ENCODE measurements at regions not wholly inside any gene's neighbourhood (a gene's known extent, or its start where the extent isn't known, plus 50 kb on each side); places are given as distances from the start of the nearest gene placed in this dataset.

DNA sequence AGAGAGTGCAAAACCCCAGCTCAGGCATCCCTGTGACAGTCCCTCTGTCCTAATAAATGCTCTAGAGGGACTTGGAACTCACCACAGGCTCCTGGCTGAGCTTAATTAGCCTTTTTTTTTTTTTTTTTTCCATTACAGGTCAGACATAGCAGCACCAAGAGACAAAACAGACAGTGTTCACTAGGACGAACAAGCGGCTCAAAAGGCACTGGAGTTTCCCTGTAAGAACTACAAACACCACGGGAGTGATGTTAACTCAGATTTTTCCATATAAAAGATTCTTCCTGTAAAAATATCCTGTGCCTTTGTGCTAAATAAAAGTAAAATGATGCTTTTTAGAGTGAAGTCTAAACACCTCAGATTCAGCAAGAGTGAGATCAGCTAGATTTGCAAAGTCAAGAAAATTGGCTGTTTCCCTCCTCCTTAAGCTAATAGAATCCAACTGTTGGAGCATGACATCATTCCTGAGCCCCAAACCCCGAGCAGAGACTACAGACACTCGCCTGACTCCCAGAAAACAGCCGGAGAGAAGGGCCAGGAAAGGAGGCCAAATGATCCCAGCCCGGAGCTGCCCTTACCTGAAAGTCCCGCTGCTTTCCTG, 101.0 kb upstream of the AKIP1 start:
- Histone ChIP-seq H3K9ac (ENCODE audit: low read length) (peak overlapping the region; percentile 70), H3K4me1 (ENCODE audit: control insufficient read depth, insufficient read depth, low read length) (peaks cover 70% of the 10 kb centered on the region), H3K4me3 (ENCODE audit: low read depth, low read length) (peak overlapping the region; percentile 68), H3K27me3 (ENCODE audit: control insufficient read depth, insufficient read depth, low read length) (no peaks in the 10 kb centered on the region), H3K36me3 (ENCODE audit: control insufficient read depth, insufficient read depth, low read length) (no peaks in the 10 kb centered on the region), H3K27ac (ENCODE audit: low read depth, low read length) (peak overlapping the region; percentile 16; the same call in 1 of the 2 replicates), H3K9me3 (ENCODE audit: control insufficient read depth, insufficient read depth, low read depth, low read length) (no peaks in the 10 kb centered on the region)

DNA sequence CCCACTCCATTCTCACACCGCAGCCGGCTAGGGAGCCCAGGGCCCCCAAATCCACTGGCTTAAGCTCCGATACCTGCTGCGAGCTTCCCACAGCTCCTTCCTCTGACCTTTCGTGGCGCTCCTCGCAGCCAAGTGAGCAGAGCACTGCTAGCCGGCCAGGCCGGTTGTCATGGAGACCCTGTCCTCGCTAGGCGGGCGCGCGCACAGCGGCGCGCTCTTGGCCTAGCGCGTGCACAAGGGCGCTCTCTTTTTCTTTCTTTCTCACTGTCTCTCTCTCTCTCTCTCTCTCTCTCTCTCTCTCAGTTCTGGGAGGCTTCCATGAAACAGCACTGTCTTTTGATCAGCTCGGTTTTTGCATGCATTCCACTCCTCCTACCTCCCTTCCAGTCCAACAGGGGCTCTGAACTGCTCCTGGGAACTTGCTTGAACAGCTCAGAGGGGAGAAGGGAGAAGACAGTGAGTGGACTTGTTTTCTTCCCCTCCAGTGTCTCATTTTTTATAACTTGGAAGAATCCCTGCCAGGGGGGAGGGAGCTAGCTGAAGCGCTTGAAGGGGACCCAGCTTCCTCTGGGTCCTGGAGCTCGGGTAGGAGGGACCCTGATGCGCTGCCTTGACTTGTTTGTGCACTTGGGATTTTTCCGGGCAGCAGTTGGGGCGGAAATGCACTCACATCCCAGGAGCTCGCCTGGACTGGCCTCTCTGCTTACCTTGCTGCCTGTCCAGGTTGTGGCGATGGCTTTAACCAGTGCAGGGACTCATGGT, 100.3 kb upstream of the AKIP1 start:
- Histone ChIP-seq H3K27me3 (ENCODE audit: control insufficient read depth, insufficient read depth, low read length) (no peaks in the 10 kb centered on the region), H3K9ac (ENCODE audit: low read length) (peak overlapping the region; percentile 70), H3K36me3 (ENCODE audit: control insufficient read depth, insufficient read depth, low read length) (no peaks in the 10 kb centered on the region), H3K4me1 (ENCODE audit: control insufficient read depth, insufficient read depth, low read length) (peaks cover 77% of the 10 kb centered on the region), H3K9me3 (ENCODE audit: control insufficient read depth, insufficient read depth, low read depth, low read length) (no peaks in the 10 kb centered on the region), H3K4me3 (ENCODE audit: low read depth, low read length) (peak overlapping the region; percentile 68), H3K27ac (ENCODE audit: low read depth, low read length) (peak overlapping the region; percentile 16; the same call in 1 of the 2 replicates)

DNA sequence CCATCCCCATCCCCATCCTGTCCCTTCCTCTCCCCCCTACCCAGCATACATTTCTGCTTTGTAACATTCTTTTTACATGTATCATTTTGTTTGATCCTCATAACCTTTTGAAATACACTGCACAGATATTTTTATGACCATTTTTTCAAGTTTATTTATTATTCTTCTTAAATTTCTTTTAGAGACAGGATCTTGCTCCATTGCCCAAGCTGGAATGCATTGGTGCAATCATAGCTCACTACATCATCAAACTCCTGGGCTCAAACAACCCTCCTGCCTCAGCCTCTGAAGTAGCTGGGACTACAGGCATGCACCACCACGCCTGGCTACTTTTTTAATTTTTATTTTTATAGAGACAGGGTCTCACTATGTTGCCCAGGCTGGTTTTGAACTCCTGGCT, 99.4 kb upstream of the AKIP1 start:
- H3K9ac ChIP-seq (ENCODE audit: low read length), result no peak overlapping the region
- H3K4me3 ChIP-seq (ENCODE audit: low read depth, low read length), result no peak overlapping the region
- H3K9me3 ChIP-seq (ENCODE audit: control insufficient read depth, insufficient read depth, low read depth, low read length), result no peaks in the 10 kb centered on the region
- no peaks in the 10 kb centered on the region for H3K36me3 ChIP-seq (ENCODE audit: control insufficient read depth, insufficient read depth, low read length)
- H3K27ac ChIP-seq (ENCODE audit: low read depth, low read length), result no peak overlapping the region
- no peaks in the 10 kb centered on the region for H3K27me3 ChIP-seq (ENCODE audit: control insufficient read depth, insufficient read depth, low read length)
- H3K4me1 ChIP-seq (ENCODE audit: control insufficient read depth, insufficient read depth, low read length), result peaks cover 68% of the 10 kb centered on the region

DNA sequence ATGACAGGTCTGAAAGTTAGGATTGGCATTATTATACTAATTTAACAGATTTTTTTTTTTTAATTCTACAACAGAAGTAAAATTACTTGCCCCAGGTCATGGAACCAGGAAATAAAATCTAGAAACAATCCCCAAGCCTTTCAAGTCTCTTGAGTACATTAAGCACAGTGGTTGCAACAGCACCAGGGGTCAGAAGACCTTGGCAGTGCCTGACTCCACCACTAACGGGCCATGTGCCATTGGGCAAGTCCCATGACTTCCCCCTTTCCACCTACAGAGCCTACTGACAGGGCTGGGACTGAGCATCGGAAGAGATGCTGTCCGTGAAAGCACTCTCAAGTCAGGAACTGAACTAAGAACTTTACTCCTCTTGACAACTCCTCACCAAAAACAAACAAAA, 98.6 kb upstream of the AKIP1 start:
- peaks cover 61% of the 10 kb centered on the region for H3K4me1 ChIP-seq (ENCODE audit: control insufficient read depth, insufficient read depth, low read length)
- peaks cover 3% of the 10 kb centered on the region; the same call in 1 of the 2 replicates for H3K9me3 ChIP-seq (ENCODE audit: control insufficient read depth, insufficient read depth, low read depth, low read length)
- no peaks in the 10 kb centered on the region for H3K27me3 ChIP-seq (ENCODE audit: control insufficient read depth, insufficient read depth, low read length)
- no peaks in the 10 kb centered on the region for H3K36me3 ChIP-seq (ENCODE audit: control insufficient read depth, insufficient read depth, low read length)
- no peak overlapping the region for H3K27ac ChIP-seq (ENCODE audit: low read depth, low read length)
- H3K4me3 ChIP-seq (ENCODE audit: low read depth, low read length), result no peak overlapping the region
- no peak overlapping the region for H3K9ac ChIP-seq (ENCODE audit: low read length)

DNA sequence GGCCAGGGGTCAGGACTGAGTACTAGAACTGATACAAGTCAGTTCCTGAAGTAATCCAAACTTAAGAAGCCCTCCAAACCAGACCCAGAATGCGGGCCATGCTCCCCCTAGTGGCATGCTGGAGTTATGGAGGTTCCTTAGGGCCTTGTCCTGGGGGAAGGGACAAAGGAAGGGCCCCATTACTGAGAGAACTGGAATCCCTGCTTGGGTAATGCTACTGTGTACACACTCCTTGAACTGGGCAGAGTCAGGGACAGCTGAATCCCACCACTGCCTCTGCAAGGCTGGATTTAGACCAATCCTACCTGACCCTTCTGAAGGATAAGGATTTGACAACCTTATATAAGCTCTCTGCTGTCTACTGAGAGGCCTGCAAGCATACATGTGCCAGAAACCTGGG, 97.3 kb upstream of the AKIP1 start:
- peak overlapping the region; percentile 44; the same call in 1 of the 2 replicates for H3K27ac ChIP-seq (ENCODE audit: low read depth, low read length)
- H3K36me3 ChIP-seq (ENCODE audit: control insufficient read depth, insufficient read depth, low read length), result no peaks in the 10 kb centered on the region
- H3K4me1 ChIP-seq (ENCODE audit: control insufficient read depth, insufficient read depth, low read length), result peaks cover 57% of the 10 kb centered on the region
- H3K9ac ChIP-seq (ENCODE audit: low read length), result peak overlapping the region; percentile 62
- H3K9me3 ChIP-seq (ENCODE audit: control insufficient read depth, insufficient read depth, low read depth, low read length), result peaks cover 4% of the 10 kb centered on the region; the same call in 1 of the 2 replicates
- no peaks in the 10 kb centered on the region for H3K27me3 ChIP-seq (ENCODE audit: control insufficient read depth, insufficient read depth, low read length)
- H3K4me3 ChIP-seq (ENCODE audit: low read depth, low read length), result no peak overlapping the region

DNA sequence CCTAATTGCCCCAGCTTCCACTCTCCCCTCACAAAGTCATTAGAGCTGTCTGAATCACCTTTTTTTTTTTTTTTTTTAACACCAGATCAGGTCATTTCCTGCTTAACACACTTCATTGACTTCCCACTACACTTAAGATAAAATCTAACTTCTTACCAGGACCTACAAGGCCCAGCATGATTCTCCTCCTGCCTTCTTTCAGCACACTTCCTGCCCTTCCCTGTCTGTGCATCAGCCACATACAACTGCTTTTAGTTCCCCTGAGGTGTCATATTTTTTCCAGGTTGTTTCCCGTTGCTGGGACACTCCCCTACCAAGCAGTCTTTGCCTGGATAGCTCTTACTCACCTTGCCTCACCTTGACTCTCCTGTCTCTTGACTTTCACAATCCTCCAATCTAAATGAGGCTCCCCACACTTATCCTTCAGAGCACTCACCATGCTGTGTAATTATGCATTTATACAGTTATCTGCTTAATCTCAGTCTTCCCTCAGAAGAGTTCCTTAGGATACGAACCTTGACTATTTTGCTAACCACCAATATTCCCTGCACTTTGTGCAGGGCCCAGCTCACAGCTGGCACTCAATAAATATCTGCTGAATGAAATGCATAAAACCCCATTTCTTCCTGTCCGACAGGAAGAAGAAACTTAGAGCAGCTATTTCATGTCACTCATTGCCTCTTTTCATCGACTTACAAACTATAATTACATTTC, 96.6 kb upstream of the AKIP1 start:
- H3K4me3 ChIP-seq (ENCODE audit: low read depth, low read length), result no peak overlapping the region

DNA sequence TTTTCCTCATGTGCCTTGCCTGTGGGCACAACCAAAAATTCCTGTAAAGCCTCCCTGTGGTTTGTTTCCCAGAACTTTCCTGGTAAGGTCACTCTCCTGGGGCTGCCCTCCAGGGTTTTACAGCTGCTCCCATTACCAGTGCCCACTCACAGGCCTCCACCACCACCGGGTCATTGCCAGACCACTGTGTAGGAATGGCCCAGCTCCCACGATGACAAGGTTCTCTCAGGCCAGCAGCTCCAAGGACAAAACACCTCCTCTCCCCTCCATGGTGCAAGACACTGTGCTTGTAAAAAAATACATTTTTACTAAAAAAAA, 96.1 kb upstream of the AKIP1 start:
- Histone ChIP-seq H3K36me3 (ENCODE audit: control insufficient read depth, insufficient read depth, low read length) (no peaks in the 10 kb centered on the region), H3K27ac (ENCODE audit: low read depth, low read length) (peak overlapping the region; percentile 2; the same call in 1 of the 2 replicates), H3K9me3 (ENCODE audit: control insufficient read depth, insufficient read depth, low read depth, low read length) (peaks cover 4% of the 10 kb centered on the region; the same call in 1 of the 2 replicates), H3K4me1 (ENCODE audit: control insufficient read depth, insufficient read depth, low read length) (peaks cover 45% of the 10 kb centered on the region), H3K27me3 (ENCODE audit: control insufficient read depth, insufficient read depth, low read length) (no peaks in the 10 kb centered on the region), H3K4me3 (ENCODE audit: low read depth, low read length) (no peak overlapping the region), H3K9ac (ENCODE audit: low read length) (no peak overlapping the region)

More for the DNA sequence above, 96.6 kb upstream of the AKIP1 start:
- Histone ChIP-seq H3K4me1 (ENCODE audit: control insufficient read depth, insufficient read depth, low read length) (peaks cover 50% of the 10 kb centered on the region), H3K36me3 (ENCODE audit: control insufficient read depth, insufficient read depth, low read length) (no peaks in the 10 kb centered on the region), H3K9me3 (ENCODE audit: control insufficient read depth, insufficient read depth, low read depth, low read length) (peaks cover 4% of the 10 kb centered on the region; the same call in 1 of the 2 replicates), H3K27ac (ENCODE audit: low read depth, low read length) (peak overlapping the region; percentile 44; the same call in 1 of the 2 replicates), H3K27me3 (ENCODE audit: control insufficient read depth, insufficient read depth, low read length) (no peaks in the 10 kb centered on the region), H3K9ac (ENCODE audit: low read length) (peak overlapping the region; percentile 36)

DNA sequence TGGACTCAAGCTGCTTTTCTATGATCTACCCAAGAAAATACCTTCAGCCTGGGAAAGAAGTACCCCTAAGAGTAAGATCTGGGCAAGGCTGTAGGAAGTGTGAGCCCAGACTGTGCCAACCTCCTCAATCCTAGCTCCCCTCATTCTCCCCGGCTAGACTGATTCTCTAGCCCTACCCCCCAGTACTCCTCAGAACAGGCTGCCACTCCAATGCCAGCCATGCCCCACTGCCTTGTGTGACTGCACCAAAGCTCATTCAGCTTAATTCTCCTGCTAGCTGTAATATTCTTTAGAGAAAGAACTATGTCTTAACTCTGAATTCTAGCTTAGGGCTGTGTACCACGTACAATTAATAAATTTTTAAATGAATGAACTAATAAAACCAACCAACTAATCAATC, 92.6 kb upstream of the AKIP1 start:
- Histone ChIP-seq H3K4me1 (ENCODE audit: control insufficient read depth, insufficient read depth, low read length) (peaks cover 33% of the 10 kb centered on the region), H3K27me3 (ENCODE audit: control insufficient read depth, insufficient read depth, low read length) (no peaks in the 10 kb centered on the region), H3K27ac (ENCODE audit: low read depth, low read length) (no peak overlapping the region), H3K4me3 (ENCODE audit: low read depth, low read length) (no peak overlapping the region), H3K9ac (ENCODE audit: low read length) (no peak overlapping the region), H3K36me3 (ENCODE audit: control insufficient read depth, insufficient read depth, low read length) (no peaks in the 10 kb centered on the region), H3K9me3 (ENCODE audit: control insufficient read depth, insufficient read depth, low read depth, low read length) (peaks cover 4% of the 10 kb centered on the region; the same call in 1 of the 2 replicates)

DNA sequence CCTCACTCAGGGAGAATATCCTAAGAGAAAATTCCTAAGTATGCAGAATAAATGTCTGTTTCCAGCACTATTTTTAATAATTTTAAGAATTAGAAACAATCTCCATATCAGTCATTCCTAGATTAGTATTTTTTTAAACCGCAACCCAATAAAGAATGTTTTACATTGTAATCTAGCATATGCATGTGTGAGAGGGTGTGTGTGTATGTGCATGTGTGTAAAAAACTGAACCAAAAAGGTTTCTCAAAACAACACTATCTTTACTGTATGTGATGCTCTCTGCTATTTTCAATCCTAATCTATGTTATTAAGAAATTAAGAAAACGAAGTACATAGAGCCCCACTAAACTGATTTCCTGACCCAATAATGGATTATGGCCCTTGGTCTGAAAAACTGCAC, 90.6 kb upstream of the AKIP1 start:
- H3K9me3 ChIP-seq (ENCODE audit: control insufficient read depth, insufficient read depth, low read depth, low read length), result peaks cover 4% of the 10 kb centered on the region; the same call in 1 of the 2 replicates
- peaks cover 14% of the 10 kb centered on the region for H3K4me1 ChIP-seq (ENCODE audit: control insufficient read depth, insufficient read depth, low read length)
- H3K36me3 ChIP-seq (ENCODE audit: control insufficient read depth, insufficient read depth, low read length), result no peaks in the 10 kb centered on the region
- no peak overlapping the region for H3K27ac ChIP-seq (ENCODE audit: low read depth, low read length)
- H3K9ac ChIP-seq (ENCODE audit: low read length), result no peak overlapping the region
- H3K27me3 ChIP-seq (ENCODE audit: control insufficient read depth, insufficient read depth, low read length), result no peaks in the 10 kb centered on the region
- no peak overlapping the region for H3K4me3 ChIP-seq (ENCODE audit: low read depth, low read length)

DNA sequence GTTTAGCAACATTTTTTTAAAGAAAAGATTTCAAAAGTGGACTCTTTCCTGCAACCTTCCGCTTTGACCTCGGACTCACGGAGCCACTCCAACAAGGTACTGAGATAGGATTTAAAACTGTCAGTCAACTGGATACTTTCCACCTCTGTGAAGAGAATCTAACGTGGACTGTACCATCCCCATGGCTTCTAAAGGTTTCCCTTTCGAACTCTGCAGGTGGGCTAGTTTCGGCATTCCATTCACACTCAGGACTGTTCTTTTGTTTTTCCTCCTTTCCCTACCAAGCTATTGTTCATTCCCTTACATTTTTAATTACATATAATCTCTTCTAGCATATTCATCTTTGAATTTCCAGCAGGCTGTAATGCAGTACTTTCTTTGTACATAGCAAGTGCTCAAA, 88.5 kb upstream of the AKIP1 start:
- Histone ChIP-seq H3K9me3 (ENCODE audit: control insufficient read depth, insufficient read depth, low read depth, low read length) (peaks cover under 1% of the 10 kb centered on the region; the same call in 1 of the 2 replicates), H3K27ac (ENCODE audit: low read depth, low read length) (no peak overlapping the region), H3K36me3 (ENCODE audit: control insufficient read depth, insufficient read depth, low read length) (no peaks in the 10 kb centered on the region), H3K4me1 (ENCODE audit: control insufficient read depth, insufficient read depth, low read length) (peaks cover 30% of the 10 kb centered on the region), H3K4me3 (ENCODE audit: low read depth, low read length) (no peak overlapping the region), H3K27me3 (ENCODE audit: control insufficient read depth, insufficient read depth, low read length) (no peaks in the 10 kb centered on the region), H3K9ac (ENCODE audit: low read length) (no peak overlapping the region)

All from HUES6 (cell line).